ENCODE measurements at regions not wholly inside any gene's neighbourhood (a gene's known extent, or its start where the extent isn't known, plus 50 kb on each side); places are given as distances from the start of the nearest gene placed in this dataset.

- no peak for ATAC-seq (ENCODE audit: low FRiP score in 2 of 2)
- H3K27ac ChIP-seq: no peak overlapping the region
- WGBS, 2 donors: 80 to 85% methylated on average over 8 of the region's 8 CpGs
- no peaks in the 10 kb centered on the region for H3K9me3 ChIP-seq
- TF ChIP-seq POLR2A (IDR thresholded peaks at IDR 0.05): no peak
- TF ChIP-seq POLR2AphosphoS5 (IDR thresholded peaks at IDR 0.05): no peak
- TF ChIP-seq EP300 (IDR thresholded peaks at IDR 0.05): no peak
- TF ChIP-seq, protein P1, sequence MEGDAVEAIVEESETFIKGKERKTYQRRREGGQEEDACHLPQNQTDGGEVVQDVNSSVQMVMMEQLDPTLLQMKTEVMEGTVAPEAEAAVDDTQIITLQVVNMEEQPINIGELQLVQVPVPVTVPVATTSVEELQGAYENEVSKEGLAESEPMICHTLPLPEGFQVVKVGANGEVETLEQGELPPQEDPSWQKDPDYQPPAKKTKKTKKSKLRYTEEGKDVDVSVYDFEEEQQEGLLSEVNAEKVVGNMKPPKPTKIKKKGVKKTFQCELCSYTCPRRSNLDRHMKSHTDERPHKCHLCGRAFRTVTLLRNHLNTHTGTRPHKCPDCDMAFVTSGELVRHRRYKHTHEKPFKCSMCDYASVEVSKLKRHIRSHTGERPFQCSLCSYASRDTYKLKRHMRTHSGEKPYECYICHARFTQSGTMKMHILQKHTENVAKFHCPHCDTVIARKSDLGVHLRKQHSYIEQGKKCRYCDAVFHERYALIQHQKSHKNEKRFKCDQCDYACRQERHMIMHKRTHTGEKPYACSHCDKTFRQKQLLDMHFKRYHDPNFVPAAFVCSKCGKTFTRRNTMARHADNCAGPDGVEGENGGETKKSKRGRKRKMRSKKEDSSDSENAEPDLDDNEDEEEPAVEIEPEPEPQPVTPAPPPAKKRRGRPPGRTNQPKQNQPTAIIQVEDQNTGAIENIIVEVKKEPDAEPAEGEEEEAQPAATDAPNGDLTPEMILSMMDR (IDR thresholded peaks at IDR 0.05): no peak
- no peak for DNase-seq
- H3K4me3 ChIP-seq: no peak overlapping the region
- H3K27me3 ChIP-seq: no peaks in the 10 kb centered on the region
- H3K4me1 ChIP-seq: no peaks in the 10 kb centered on the region
- H3K36me3 ChIP-seq: no peaks in the 10 kb centered on the region
These were observed 70.5 kb downstream of the CBLL2 start for GRCh38 chrX:22343192-22343591.

DNA sequence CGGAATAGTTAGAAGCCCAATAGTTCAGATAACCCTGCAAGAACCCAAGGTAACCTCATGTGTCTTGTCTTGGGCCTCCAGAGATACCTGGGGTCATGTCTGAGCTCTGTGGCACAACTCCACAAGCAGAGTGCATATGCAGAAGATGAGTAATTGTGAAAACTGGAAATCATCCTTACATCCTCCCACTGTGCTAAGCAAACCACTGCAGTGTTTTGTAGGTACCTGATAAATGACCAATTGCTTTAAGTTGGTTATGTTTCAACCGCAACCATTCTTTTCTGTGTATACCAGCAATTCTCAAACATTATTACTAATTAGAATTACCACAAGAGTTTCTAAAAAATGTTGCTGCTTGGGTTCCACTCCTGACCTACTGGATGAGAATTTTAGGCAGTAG, 73.2 kb downstream of the CBLL2 start:
- Histone ChIP-seq H3K9me3 (no peaks in the 10 kb centered on the region), H3K36me3 (no peaks in the 10 kb centered on the region), H3K27me3 (no peaks in the 10 kb centered on the region), H3K4me1 (no peaks in the 10 kb centered on the region), H3K27ac (no peak overlapping the region), H3K4me3 (no peak overlapping the region)
- no peak for DNase-seq
- 74 to 92% methylated on average over 2 of the region's 2 CpGs for WGBS, 2 donors
- no peak for TF ChIP-seq POLR2A (IDR thresholded peaks at IDR 0.05)
- TF ChIP-seq EP300 (IDR thresholded peaks at IDR 0.05): no peak
- TF ChIP-seq, protein P1 (IDR thresholded peaks at IDR 0.05): no peak
- no peak for TF ChIP-seq POLR2AphosphoS5 (IDR thresholded peaks at IDR 0.05)
- ATAC-seq (ENCODE audit: low FRiP score in 2 of 2): no peak

DNA sequence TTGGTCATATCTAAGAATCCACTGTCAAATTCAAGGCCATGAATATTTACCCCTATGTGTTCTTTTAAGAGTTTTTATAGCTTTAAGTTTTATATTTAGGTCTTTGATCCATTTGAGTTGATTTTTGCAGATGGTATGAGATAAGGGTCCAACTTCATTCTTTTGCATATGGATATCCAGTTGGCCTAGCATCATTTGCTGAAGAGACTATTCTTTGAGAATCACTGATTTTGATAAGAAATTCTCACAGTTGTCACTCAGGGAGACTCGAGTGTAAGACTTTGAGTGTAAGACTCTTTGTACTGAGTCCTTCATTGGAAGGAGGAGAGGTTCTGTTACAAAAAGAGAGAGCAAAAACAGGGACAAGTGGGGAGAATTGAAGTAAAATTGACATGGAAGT, 74.8 kb downstream of the CBLL2 start:
- H3K27ac ChIP-seq: no peak overlapping the region
- WGBS, 2 donors: 37 to 81% methylated on average over 1 of the region's 1 CpG
- no peaks in the 10 kb centered on the region for H3K4me1 ChIP-seq
- H3K36me3 ChIP-seq: no peaks in the 10 kb centered on the region
- DNase-seq (no peak), ATAC-seq (ENCODE audit: low FRiP score in 2 of 2) (no peak)
- no peaks in the 10 kb centered on the region for H3K27me3 ChIP-seq
- no peaks in the 10 kb centered on the region for H3K9me3 ChIP-seq
- no peak overlapping the region for H3K4me3 ChIP-seq
- TF ChIP-seq EP300 (IDR thresholded peaks at IDR 0.05) (no peak), POLR2A (IDR thresholded peaks at IDR 0.05) (no peak), POLR2AphosphoS5 (IDR thresholded peaks at IDR 0.05) (no peak)
- TF ChIP-seq, protein P1 (IDR thresholded peaks at IDR 0.05): no peak

GRCh38 chrX:22349116-22349515, 76.4 kb downstream of the CBLL2 start:
- no peak for DNase-seq
- H3K27ac ChIP-seq: no peak overlapping the region
- 38 to 61% methylated on average over 1 to 2 of the region's 2 CpGs for WGBS, 2 donors
- no peaks in the 10 kb centered on the region for H3K9me3 ChIP-seq
- no peaks in the 10 kb centered on the region for H3K4me1 ChIP-seq
- no peak overlapping the region for H3K4me3 ChIP-seq
- no peaks in the 10 kb centered on the region for H3K36me3 ChIP-seq
- ATAC-seq (ENCODE audit: low FRiP score in 2 of 2): no peak
- no peaks in the 10 kb centered on the region for H3K27me3 ChIP-seq
- TF ChIP-seq, protein P1 (IDR thresholded peaks at IDR 0.05): no peak
- TF ChIP-seq POLR2AphosphoS5 (IDR thresholded peaks at IDR 0.05) (no peak), POLR2A (IDR thresholded peaks at IDR 0.05) (no peak), EP300 (IDR thresholded peaks at IDR 0.05) (no peak)

- H3K4me3 ChIP-seq: no peak overlapping the region
- H3K4me1 ChIP-seq: no peaks in the 10 kb centered on the region
- H3K36me3 ChIP-seq: no peaks in the 10 kb centered on the region
- TF ChIP-seq POLR2A (IDR thresholded peaks at IDR 0.05): no peak
- TF ChIP-seq EP300 (IDR thresholded peaks at IDR 0.05): no peak
- TF ChIP-seq, protein P1 (IDR thresholded peaks at IDR 0.05): no peak
- no peak for TF ChIP-seq POLR2AphosphoS5 (IDR thresholded peaks at IDR 0.05)
- H3K27ac ChIP-seq: no peak overlapping the region
- DNase-seq (no peak), ATAC-seq (ENCODE audit: low FRiP score in 2 of 2) (no peak)
- H3K27me3 ChIP-seq: no peaks in the 10 kb centered on the region
- no peaks in the 10 kb centered on the region for H3K9me3 ChIP-seq
- WGBS, 2 donors: 35 to 61% methylated on average over 3 of the region's 3 CpGs
These were observed 78.4 kb downstream of the CBLL2 start for GRCh38 chrX:22351076-22351475.
